GM12878 (cell line): ENCODE measurements at regions not wholly inside any gene's neighbourhood (a gene's known extent, or its start where the extent isn't known, plus 50 kb on each side); places are given as distances from the start of the nearest gene placed in this dataset.
A peak's percentile ranks its signal among the peaks of the same experiment; 100 is the strongest.

Source experiments
- ATAC-seq: fragments of 200-7000 bp; cut with Tn5 transposase; 3 replicates; pipeline ENCODE4 v1.9.1; 2020; ENCODE audit warnings: mild to moderate bottlenecking, moderate library complexity
- BruUV-seq: library from RNA; stranded (reverse); fragments of 400-500 nt; replicated peaks from 2 replicates; lab custom pipeline; 2021; lab: Mats Ljungman, UMichigan
- CTCF ChIA-PET: fragments of 300-600 bp; sonication (Branson Sonifier 250); formaldehyde crosslinking; extraction: SDS; loops from one replicate; lab custom pipeline; 2021; ENCODE audit warnings: inconsistent platforms; lab: Yijun Ruan, JAX
- POLR2A ChIA-PET: fragments of 350-600 bp; formaldehyde crosslinking; extraction: SDS; loops from one replicate; lab custom pipeline; 2021; ENCODE audit warnings: inconsistent platforms; lab: Charles Lee
- RAD21 ChIA-PET: fragments of 300-600 bp; sonication (Branson Sonifier 250); formaldehyde crosslinking; loops from one replicate; lab custom pipeline; 2023; ENCODE audit warnings: antibody characterized with exemption; ENCODE audit not compliant: unreplicated experiment; lab: Charles Lee
- SMC1A ChIA-PET: fragments of 300-600 bp; sonication (Branson Sonifier 250); formaldehyde crosslinking; loops from one replicate; lab custom pipeline; 2023; ENCODE audit not compliant: unreplicated experiment, uncharacterized antibody; lab: Charles Lee
- DNase-seq: peaks from one replicate; pipeline ENCODE4 v3.0.0-alpha.2; 2011; ENCODE audit warnings: low read depth, low spot score
- FAIRE-seq: peaks from 3 replicates; lab custom pipeline; 2011; peaks lifted over from hg19 to GRCh38; lab: Jason Lieb, UNC
- H2AFZ ChIP-seq: 2 replicates; pipeline ENCODE4 v1.6.0; 2011; ENCODE audit warnings: low read depth, low read length, control low read depth; ENCODE audit not compliant: control insufficient read depth
- H3K27ac ChIP-seq: 2 replicates; pipeline ENCODE4 v1.5.1; 2011; ENCODE audit warnings: control low read depth; ENCODE audit not compliant: control insufficient read depth, insufficient read depth
- H3K27me3 ChIP-seq, 2 experiments: replicated peaks in 1 of 2; 2 replicates each; pipeline versions ENCODE4 v1.6.0 to v1.6.1; 2011; ENCODE audit warnings: low read length in 1 of 2; ENCODE audit not compliant: control insufficient read depth in 2 of 2, insufficient read depth in 2 of 2
- H3K36me3 ChIP-seq, 2 experiments: 2 replicates each; pipeline ENCODE4 v1.5.1; 2011; ENCODE audit warnings: low read length in 1 of 2; ENCODE audit not compliant: control insufficient read depth in 2 of 2, insufficient read depth in 2 of 2
- H3K4me1 ChIP-seq: 2 replicates; pipeline ENCODE4 v1.6.1; 2011; ENCODE audit warnings: mild to moderate bottlenecking, low read length, moderate library complexity, mixed read lengths; ENCODE audit not compliant: control insufficient read depth, insufficient read depth
- H3K4me2 ChIP-seq: 2 replicates; pipeline ENCODE4 v1.6.0; 2011; ENCODE audit warnings: control low read depth; ENCODE audit not compliant: control insufficient read depth, insufficient read depth
- H3K4me3 ChIP-seq: fragments of 200-600 bp; sonication (generic); 2 replicates; pipeline ENCODE4 v1.5.1; 2016
- H3K79me2 ChIP-seq: 2 replicates; pipeline ENCODE4 v1.6.0; 2011; ENCODE audit warnings: low read length; ENCODE audit not compliant: control insufficient read depth, insufficient read depth
- H3K9ac ChIP-seq: 2 replicates; pipeline ENCODE4 v1.8.0; 2011; ENCODE audit warnings: low read length, control low read depth, mixed read lengths; ENCODE audit not compliant: control insufficient read depth, insufficient read depth
- H3K9me3 ChIP-seq: replicated peaks from 3 replicates; pipeline ENCODE4 v1.5.1; 2011; ENCODE audit warnings: mild to moderate bottlenecking, low read length; ENCODE audit not compliant: control insufficient read depth, insufficient read depth
- H4K20me1 ChIP-seq: 2 replicates; pipeline ENCODE4 v1.6.0; 2011; ENCODE audit not compliant: control insufficient read depth, insufficient read depth
- CBFB ChIP-seq: IDR thresholded peaks from 2 replicates; pipeline ENCODE4 v1.6.1; 2016; ENCODE audit warnings: antibody characterized with exemption, low read depth
- CEBPB ChIP-seq, 2 experiments: fragments of 150-350 bp in 1 of 2; IDR thresholded peaks; 2 replicates each; pipeline ENCODE4 v1.6.1; 2012 to 2014; ENCODE audit warnings: low read depth in 2 of 2, low read length in 2 of 2, borderline replicate concordance in 1 of 2, inconsistent platforms in 1 of 2
- E2F4 ChIP-seq: IDR thresholded peaks from 2 replicates; pipeline ENCODE4 v1.6.1; 2012; ENCODE audit warnings: low read depth, low read length, improper control_type of control experiment
- EED ChIP-seq: sonication (generic); IDR thresholded peaks from 2 replicates; pipeline ENCODE4 v1.6.1; 2016; ENCODE audit warnings: antibody characterized with exemption, low read depth
- HDAC2 ChIP-seq: fragments of 200-600 bp; sonication (generic); IDR thresholded peaks from 2 replicates; pipeline ENCODE4 v1.6.1; 2017
- HDGF ChIP-seq: fragments of 450-650 bp; IDR thresholded peaks from 2 replicates; pipeline ENCODE4 v1.6.1; 2016; ENCODE audit warnings: antibody characterized with exemption
- NBN ChIP-seq: fragments of 450-650 bp; IDR thresholded peaks from 2 replicates; pipeline ENCODE4 v1.6.1; 2016
- NFYA ChIP-seq: IDR thresholded peaks from 2 replicates; pipeline ENCODE4 v1.6.1; 2011; ENCODE audit warnings: low read depth, mild to moderate bottlenecking, low read length, improper control_type of control experiment, borderline replicate concordance
- PAX8 ChIP-seq: fragments of 450-650 bp; IDR thresholded peaks from 2 replicates; pipeline ENCODE4 v1.6.1; 2017; ENCODE audit warnings: mild to moderate bottlenecking, moderate library complexity
- POLR2AphosphoS5 ChIP-seq: IDR thresholded peaks from 2 replicates; pipeline ENCODE4 v1.6.1; 2011; ENCODE audit warnings: mild to moderate bottlenecking, low read length, inconsistent platforms
- RUNX3 ChIP-seq: IDR thresholded peaks from 2 replicates; pipeline ENCODE4 v1.6.1; 2012; ENCODE audit warnings: low read length, inconsistent platforms
- SRF ChIP-seq, 2 experiments: IDR thresholded peaks; 2 replicates each; pipeline ENCODE4 v1.6.1; 2011; ENCODE audit warnings: low read depth in 2 of 2, low read length in 2 of 2, mild to moderate bottlenecking in 1 of 2, moderate library complexity in 1 of 2
- TCF7 ChIP-seq: IDR thresholded peaks from 2 replicates; pipeline ENCODE4 v1.6.1; 2014; ENCODE audit warnings: antibody characterized with exemption, borderline replicate concordance
- ZNF384 ChIP-seq: IDR thresholded peaks from 2 replicates; pipeline ENCODE4 v1.6.1; 2012; ENCODE audit warnings: low read depth, mild to moderate bottlenecking, low read length, improper control_type of control experiment, borderline replicate concordance
- WGBS: methylation state at CpG from one replicate; pipeline ENCODE4 v1.1.6; 2016; ENCODE audit warnings: low lambda C conversion rate; ENCODE audit not compliant: insufficient replicate concordance, insufficient coverage; ENCODE audit errors: missing lambda C conversion rate; 5-methylcytosine and 5-hydroxymethylcytosine counted together
- in situ Hi-C: fragments of 300-500 bp; cut with MboI; formaldehyde crosslinking; loops from 9 replicates; pipeline ENCODE4 v1.14.3; 2018; ENCODE audit warnings: mixed read lengths
- intact Hi-C: fragments of 100-400 bp; cut with micrococcal nuclease; formaldehyde crosslinking; loops from one replicate; pipeline ENCODE4 v1.14.2; 2022; ENCODE audit not compliant: unreplicated experiment

GRCh38 chr5:34586117-34586885, 69.8 kb upstream of the RAI14 start:
- Histone ChIP-seq H2AFZ (peak overlapping the region; percentile 75), H3K4me2 (peak overlapping the region; percentile 61), H3K36me3 (no peaks in the 10 kb centered on the region), H3K79me2 (no peaks in the 10 kb centered on the region), H4K20me1 (no peaks in the 10 kb centered on the region), H3K9ac (no peak overlapping the region; the same call in 1 of the 2 replicates), H3K27ac (peak overlapping the region; percentile 41), H3K9me3 (no peaks in the 10 kb centered on the region), H3K27me3 (no peaks in the 10 kb centered on the region), H3K4me1 (peaks cover 16% of the 10 kb centered on the region; the same call in 1 of the 2 replicates), H3K4me3 (no peak overlapping the region)
- DNase-seq: no peak
- TF ChIP-seq ZNF384: no peak
- TF ChIP-seq RUNX3: 0 out of 2 replicates have a peak, but pooled peaks have one; percentile 5
- no TSS peak for BruUV-seq
- CTCF ChIA-PET: interaction anchor here (1.5 kb wide), 1 partner anchor 30 kb away, joined by 3 read pairs; no protein-coding TSS in a partner anchor
- no peak for ATAC-seq
- RAD21 ChIA-PET: no interaction called here
- in situ Hi-C loops: no loop called here
- SMC1A ChIA-PET: interaction anchor here (0.8 to 1.1 kb wide), 2 partner anchors 9 to 300 kb away, joined by 3 read pairs; no protein-coding TSS in a partner anchor
- WGBS: 75% methylated on average over 12 of the region's 15 CpGs
- FAIRE-seq: peak; percentile 13
- POLR2A ChIA-PET: interaction anchor here (0.8 kb wide), 1 partner anchor 14 kb away, joined by 3 read pairs; no protein-coding TSS in a partner anchor
- intact Hi-C loops: no loop called here

DNA sequence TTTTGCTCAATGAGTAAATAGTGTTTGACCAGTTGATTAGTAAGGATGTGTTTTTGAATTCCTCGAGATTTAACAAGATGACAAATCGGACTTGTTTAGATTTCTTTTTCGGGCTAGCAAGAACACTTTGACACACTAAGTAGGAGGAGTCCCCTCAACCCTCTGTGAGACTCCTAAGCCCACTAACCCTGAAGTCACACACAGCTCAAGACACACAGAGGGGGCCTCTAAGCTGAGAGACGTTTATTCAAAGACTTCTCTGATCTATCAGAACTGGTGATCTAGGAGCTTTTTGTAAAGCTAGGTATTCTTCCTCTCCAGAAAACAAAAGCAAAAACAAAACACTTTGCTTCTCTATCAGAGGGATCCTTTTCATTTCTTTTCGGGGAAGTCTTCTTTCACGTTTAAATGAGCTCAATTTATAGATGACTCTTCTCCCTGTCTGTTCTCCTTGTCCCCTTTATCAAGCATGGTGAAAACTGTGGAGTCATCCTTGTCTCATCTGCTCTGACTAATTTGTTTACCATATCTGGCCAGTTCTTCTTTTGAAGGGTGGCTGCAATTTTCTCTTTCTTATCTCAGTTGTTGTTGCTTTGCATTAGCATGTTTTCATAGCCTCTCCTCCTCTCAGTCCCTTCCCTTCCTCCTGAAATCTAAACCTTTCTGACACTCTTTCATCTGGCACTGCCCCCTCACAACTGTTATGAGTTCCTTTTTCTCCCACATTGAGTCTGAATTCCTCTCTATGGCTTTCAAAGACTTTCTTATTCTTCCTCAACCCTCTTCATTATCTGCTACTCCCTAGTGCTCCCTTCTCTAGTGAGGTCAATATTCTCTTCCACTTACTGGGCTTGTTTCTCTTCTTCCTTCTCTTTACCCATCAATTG, 68.5 kb upstream of the RAI14 start:
- Histone ChIP-seq H3K4me2 (peak overlapping the region; percentile 67), H3K9me3 (no peaks in the 10 kb centered on the region), H3K4me1 (peaks cover 16% of the 10 kb centered on the region; the same call in 1 of the 2 replicates), H3K79me2 (no peaks in the 10 kb centered on the region), H3K4me3 (peak overlapping the region; percentile 44), H4K20me1 (no peaks in the 10 kb centered on the region), H3K36me3 (no peaks in the 10 kb centered on the region), H3K9ac (no peak overlapping the region; the same call in 1 of the 2 replicates), H2AFZ (peak overlapping the region; percentile 63), H3K27me3 (no peaks in the 10 kb centered on the region; a peak in 1 of 4 replicates), H3K27ac (peak overlapping the region; percentile 68)
- CTCF ChIA-PET: no interaction called here
- POLR2A ChIA-PET: interaction anchor here (0.8 kb wide), 1 partner anchor 13 kb away, joined by 3 read pairs; no protein-coding TSS in a partner anchor
- 7% methylated on average over 6 of the region's 6 CpGs for WGBS
- ATAC-seq (peak; percentile 55), DNase-seq (peak; percentile 15), FAIRE-seq (peak; percentile 75)
- RAD21 ChIA-PET: no interaction called here
- in situ Hi-C loops: no loop called here
- intact Hi-C loops: no loop called here
- BruUV-seq: no TSS peak
- SMC1A ChIA-PET: interaction anchor here (0.8 to 1.1 kb wide), 2 partner anchors 10 to 298 kb away, joined by 3 read pairs; no protein-coding TSS in a partner anchor
- TF ChIP-seq EED (peak; percentile 26; the same call in 1 of the 2 replicates), POLR2AphosphoS5 (peak; percentile 45; the same call in 1 of the 2 replicates), NBN (no peak), CEBPB (IDR thresholded peaks at IDR 0.05; ENCODE audit: borderline replicate concordance in 1 of 2, low read depth in 2 of 2, low read length in 2 of 2) (0 out of 4 replicates have a peak, but pooled peaks of 1 of the 2 experiments have one; percentile 29), NFYA (no peak), CBFB (no peak), SRF (IDR thresholded peaks at IDR 0.05; ENCODE audit: low read depth in 2 of 2, low read length in 2 of 2) (0 out of 4 replicates have a peak, but pooled peaks of 1 of the 2 experiments have one; percentile 8), TCF7 (peak; percentile 47; the same call in 1 of the 2 replicates), HDAC2 (no peak), E2F4 (no peak), HDGF (no peak), RUNX3 (peak; percentile 8; the same call in 1 of the 2 replicates), PAX8 (no peak)
